Stimulated activated CD4-positive, alpha-beta T cell treated with anti-CD3 and anti-CD28 coated beads, Interleukin-4, amount 100 ng/mL, for 1 hour (primary cell): ENCODE measurements at regions not wholly inside any gene's neighbourhood (a gene's known extent, or its start where the extent isn't known, plus 50 kb on each side); places are given as distances from the start of the nearest gene placed in this dataset.

Source experiments
- DNase-seq: peaks from one replicate; pipeline ENCODE4 v3.0.0-alpha.2; 2020

- no peak for DNase-seq
Measured at GRCh38 chr22:47976219-47976618, 1213.8 kb downstream of the TBC1D22A start.

DNA sequence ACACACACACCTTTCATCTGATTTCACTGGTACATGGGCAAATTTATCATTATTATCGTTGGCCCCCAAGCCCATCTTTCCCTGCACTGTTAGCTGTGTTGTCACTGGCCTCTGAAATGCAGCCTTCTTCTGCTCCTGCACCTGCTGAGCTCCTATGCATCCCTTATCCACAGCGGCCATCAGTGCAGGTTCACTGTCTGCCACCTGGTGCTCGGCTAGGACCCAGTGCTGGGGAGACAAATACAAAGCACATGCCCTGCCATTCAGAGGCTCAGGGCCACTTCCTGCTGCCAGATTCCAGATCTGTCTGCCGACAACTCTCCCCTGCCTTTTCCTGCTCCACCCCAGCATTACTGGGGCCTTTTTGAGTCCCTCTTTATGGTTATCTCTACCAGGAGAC, 1205.4 kb downstream of the TBC1D22A start:
- DNase-seq: no peak

DNA sequence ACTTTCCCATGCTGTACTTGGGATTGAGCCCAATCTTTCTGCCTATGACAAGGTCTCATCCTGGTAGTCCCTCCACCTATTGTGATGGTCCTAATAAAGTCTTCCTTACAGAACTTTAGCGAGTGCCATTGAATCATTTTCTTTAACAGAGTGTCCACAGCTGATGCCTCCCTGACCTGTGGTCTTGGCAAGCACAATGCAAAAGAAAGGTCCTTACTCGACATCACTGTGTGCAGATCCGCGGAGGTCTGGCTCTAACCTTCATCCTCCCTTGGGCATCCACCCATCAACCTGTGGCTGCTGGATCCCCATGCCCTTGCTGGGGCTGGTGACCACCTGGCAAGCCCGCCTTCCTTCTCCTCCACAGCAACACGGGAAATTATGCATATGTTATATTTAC, 1203.9 kb downstream of the TBC1D22A start:
- no peak for DNase-seq

DNA sequence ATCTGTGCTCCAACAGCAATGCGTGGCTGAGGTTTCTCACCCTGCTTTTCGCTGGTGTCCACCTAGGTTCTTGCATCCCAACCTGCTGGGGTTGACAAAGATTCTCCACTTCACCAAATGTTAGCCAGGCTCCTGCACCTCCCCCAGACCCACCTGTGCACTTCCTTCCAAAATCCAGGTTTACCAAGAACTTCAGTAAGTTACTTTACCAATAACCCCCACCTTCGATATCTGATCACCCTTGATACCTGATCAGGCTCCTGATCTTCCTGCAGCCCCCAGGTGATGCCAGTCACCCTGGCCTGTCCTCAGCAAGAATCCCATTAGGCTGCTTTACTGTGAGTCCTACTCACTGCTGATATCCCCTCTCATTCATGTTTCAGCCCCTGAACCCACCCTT, 1203.4 kb downstream of the TBC1D22A start:
- DNase-seq: no peak

- no peak for DNase-seq
Measured at GRCh38 chr22:47965066-47965465, 1202.6 kb downstream of the TBC1D22A start.

DNA sequence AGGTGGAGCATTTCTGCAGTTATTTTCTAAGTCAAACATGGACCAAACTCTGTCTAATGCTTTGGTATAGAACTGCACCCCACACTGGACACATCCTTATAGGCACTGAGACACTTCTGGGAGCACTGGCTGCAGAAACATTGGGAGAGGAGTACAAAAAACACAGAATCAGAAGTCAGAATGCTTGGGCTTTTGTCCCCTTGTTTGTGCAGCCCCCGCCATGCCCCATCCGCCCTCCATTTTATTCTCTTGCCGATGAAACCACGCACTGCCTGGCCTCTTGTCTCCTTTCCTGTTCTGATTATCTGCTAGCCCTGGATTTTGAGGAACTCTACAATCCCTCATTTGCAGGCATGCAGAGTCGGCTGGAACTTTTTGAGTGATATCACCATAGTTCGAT, 1201.2 kb downstream of the TBC1D22A start:
- DNase-seq: no peak

- no peak for DNase-seq
Measured at GRCh38 chr22:47957649-47958048, 1195.2 kb downstream of the TBC1D22A start.

DNA sequence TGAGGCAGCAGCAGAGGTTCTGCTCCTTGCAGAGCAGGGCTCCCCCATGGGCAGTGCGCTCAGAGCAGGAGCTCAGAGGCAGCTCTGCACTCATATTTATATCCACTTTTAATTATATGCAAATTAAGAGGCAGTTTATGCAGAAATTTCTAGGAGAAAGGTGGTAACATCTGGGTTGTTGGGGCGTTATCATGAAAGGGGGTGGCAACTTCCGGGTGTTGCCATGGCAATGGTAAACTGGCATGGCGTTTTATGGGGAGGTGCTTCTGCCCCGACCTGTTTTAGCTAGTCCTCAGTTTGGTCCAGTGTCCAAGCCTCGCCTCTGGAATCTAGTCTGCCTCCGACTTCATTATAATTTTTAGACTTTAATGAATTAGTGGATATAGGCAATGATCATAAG, 1191.7 kb downstream of the TBC1D22A start:
- DNase-seq: no peak

DNA sequence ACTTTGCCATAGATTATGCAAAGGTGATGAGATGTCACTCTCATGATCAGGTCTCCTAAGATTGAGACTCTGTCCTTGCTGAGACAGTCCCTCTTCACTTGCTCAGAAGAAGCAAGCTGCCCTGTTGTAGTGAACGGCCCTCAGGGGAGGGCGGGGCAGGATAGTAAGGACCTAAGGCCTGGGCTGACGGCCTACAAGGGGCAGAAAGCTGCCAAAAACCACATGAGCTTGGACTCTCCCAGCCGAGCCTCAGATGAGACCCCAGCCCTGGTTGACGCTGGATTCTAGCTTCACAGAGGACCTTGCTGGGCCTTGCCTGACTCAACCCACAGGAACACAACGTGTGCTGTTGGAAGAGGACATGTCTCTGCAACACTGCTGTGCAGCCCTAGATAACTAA, 1182.5 kb downstream of the TBC1D22A start:
- no peak for DNase-seq

DNA sequence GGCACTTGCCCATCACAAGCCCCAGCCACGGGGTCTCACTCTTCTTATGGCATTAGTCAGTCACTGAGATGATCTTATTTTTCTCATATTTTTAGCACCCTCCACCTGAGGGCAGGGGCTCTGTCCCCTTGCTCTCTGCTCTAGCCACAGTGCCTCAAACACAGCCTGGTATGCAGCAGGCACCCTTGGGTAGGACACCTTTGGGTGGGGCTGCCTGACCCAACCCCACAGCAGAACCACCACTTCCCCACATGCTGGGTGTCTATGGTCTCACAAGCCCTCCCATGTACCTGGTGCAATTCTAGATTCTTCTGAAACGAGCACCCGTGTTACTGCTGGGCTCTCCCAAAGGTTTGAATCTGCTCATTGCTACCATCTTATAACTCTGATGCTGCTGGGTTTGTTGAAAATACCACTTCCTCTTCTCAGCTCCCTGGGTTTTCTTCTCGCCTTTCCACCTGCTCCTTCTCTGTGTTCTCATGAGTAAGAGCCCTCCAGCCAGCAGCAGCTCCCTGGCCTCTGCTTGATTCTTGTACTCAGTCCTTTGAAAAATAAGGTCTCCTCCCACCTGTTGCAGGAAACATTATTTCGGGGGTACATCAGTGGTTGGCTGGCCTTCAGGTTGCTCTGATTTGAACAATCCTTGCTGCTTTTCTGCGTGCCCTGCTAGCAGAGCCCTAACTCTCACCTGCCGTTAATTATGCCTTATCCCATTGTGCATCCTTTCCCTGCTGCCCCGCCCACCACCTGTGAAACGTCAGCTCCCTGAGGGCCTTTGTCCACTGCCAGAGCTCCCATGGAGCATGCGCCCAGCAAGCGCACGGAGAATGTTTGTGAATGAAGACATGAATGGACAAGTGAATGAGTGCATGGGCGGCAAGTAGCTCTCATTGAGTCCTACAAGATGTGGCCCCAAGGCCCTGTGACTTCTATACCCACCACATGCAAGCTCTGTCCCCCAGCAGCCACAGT, 1181.6 kb downstream of the TBC1D22A start:
- no peak for DNase-seq

DNA sequence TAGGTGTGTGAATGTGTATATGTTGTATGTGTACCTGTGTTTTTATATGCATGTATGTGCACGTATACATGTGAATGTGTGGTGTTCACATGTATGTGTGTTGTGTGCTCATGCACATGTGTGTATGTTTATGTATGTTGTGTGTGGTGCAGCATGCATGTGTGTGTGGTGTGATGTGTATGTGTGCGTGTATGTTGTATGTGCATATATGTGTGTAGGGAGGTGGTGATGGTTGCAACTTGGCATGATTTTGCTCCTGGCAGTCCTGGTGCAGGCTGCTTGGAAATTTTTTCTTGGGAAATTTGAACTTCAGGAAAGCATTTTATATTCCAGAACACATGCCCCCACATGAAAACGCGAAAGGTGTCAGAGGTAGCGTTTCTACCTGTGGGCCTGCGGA, 1177.8 kb downstream of the TBC1D22A start:
- DNase-seq: no peak

GRCh38 chr22:47933891-47934290, 1171.4 kb downstream of the TBC1D22A start:
- DNase-seq: no peak

GRCh38 chr22:47933226-47933625, 1170.8 kb downstream of the TBC1D22A start:
- no peak for DNase-seq

DNA sequence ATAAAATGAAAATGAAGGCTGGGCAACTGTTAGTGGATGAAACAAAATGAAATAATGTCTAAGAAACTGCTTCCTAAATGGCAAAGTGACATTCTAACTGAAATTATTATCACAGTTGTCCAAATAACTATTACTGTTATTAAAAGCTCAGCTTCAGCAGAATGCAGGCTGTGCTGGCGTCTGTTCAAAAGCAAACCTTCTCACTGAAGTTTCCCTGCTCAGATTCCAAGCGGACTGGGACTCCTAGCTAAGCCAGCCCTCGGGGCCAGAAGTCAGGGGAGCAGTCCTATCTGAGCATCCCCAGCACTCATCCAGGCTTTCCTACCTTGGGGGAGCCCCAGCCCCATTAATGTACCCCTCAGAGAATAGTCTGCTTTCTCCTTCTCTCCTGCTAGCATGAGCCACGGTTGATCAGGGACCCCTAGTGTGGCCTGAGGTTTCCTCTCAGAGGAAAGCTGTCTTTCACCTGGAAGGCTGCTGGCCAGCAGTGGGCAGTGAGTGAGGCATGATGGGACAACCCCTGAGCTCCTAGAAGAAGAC, 1167.3 kb downstream of the TBC1D22A start:
- no peak for DNase-seq

DNA sequence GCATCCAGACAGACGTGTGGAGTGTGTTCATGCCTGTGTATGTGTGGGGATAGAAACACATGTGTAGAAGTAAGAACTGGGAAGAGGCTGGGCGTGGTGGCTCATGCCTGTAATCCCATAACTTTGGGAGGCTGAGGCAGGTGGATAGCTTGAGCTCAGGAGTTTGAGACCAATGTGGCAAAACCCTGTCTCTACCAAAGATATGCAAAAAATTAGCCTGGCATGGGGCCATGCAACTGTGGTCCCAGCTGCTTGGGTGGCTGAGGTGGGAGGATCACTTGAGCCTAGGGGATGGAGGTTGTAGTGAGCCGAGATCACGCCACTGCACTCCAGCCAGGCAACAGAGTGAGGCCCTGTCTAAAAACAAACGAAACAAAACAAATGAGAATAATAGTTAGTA, 1166.6 kb downstream of the TBC1D22A start:
- DNase-seq: no peak

DNA sequence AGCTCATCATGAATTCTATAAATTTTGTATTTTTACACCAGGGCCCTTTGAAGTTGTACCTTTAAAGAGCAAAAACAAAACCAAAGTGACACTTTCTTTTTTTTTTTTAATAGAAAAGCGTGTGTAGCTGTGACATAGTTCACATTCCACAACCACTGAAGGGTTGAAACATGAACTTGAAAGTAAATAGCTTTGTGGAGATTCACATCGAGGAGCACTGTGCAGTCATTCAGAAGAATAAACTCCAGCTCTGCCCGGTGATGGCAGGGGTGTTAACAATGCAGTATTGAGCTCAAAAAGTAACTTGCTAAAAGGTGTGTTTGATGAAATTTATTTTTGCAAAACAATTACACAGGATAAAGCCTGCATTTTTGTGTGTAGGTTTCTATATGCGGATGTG, 1166.2 kb downstream of the TBC1D22A start:
- DNase-seq: no peak

GRCh38 chr22:47927648-47928210, 1165.3 kb downstream of the TBC1D22A start:
- no peak for DNase-seq

- DNase-seq: no peak
Measured at GRCh38 chr22:47923011-47923427, 1160.6 kb downstream of the TBC1D22A start.

GRCh38 chr22:47921906-47922305, 1159.5 kb downstream of the TBC1D22A start:
- no peak for DNase-seq

DNA sequence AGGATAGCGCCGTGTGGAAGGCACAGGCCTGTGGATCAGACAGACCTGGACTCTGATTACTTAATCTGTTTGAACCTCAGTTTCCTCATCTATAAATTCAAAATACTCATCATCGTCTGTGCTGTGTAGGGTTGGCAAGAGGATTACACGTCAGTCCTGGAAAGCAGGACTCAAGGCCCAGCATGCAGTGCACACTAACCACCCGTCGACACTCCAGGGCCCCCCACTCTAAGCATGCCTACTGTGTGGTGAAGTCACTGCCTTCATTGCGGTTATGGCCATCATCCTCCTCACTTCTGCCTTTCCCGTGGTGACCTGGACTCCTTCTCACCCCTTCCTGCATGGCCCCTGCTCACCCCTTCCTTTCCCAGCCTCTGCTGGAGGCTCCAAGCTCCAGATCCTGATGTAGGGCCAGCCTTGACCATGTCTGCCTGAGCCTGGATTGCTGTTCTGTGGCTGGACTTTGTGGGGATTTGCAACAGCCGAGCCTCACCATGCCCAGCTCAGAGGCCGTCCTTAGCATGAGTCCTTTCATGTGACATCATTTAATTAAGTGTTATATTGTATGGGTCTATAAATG, 1158.0 kb downstream of the TBC1D22A start:
- DNase-seq: no peak

DNA sequence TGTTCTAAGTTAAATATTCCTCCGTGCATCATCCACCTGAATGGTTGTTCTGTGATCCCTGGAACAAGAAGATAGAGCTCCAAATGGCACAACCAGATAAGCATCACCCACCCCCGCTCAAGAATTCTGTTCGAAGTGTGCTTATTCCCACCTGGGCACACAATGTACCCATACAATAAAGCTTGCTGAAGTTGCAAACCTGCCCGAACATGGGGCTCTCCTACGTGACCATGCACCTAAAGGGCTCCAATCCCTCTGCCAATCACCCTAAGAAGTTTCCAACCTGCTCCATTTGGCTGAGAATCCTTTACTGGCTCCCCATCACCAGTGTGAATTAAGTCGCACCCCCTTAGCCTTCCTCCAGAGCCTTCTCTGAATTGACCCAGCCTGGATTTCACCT, 1157.4 kb downstream of the TBC1D22A start:
- no peak for DNase-seq

- no peak for DNase-seq
Measured at GRCh38 chr22:47919001-47919441, 1156.6 kb downstream of the TBC1D22A start.

DNA sequence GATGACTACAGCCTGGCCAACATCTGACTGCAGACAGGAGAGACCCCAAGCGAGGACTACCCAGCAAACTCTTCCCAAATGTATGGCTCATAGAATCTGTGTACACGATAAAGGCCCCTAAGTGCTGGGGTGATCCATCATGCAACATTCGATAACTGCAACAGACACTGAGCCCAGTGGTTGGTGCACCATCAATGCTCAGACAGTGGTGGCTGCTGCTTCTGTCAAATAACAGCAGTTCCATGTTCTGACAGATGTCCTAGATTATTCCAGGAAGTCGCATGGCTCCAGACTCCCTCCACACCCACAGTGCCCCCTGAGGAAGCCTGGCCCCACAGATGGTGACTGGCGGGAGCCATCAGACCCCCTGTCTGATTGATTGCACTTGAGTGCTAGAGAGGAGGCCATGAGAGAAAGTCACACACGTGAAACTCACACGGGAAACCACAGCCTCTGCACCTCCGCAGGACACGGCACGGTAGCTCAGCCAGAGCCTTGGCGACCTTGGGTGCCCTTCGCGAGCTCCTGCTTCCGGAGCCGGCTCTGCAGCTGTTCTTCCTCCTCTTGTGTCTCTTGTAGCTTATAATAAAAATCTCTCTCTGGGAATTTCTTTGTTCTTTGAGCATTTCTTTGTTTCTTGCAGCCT, 1155.9 kb downstream of the TBC1D22A start:
- no peak for DNase-seq
